PC-3 (cell line): ENCODE measurements at regions not wholly inside any gene's neighbourhood (a gene's known extent, or its start where the extent isn't known, plus 50 kb on each side); places are given as distances from the start of the nearest gene placed in this dataset.

Experiments
- ATAC-seq: fragments of 200-7000 bp; cut with Tn5 transposase; 2 replicates; pipeline ENCODE4 v1.9.1; 2020; ENCODE audit warnings: mild to moderate bottlenecking, moderate library complexity
- BruUV-seq: library from RNA; stranded (reverse); fragments of 400-500 nt; replicated peaks from 2 replicates; lab custom pipeline; 2021; lab: Mats Ljungman, UMichigan
- CTCF ChIA-PET: fragments of 300-600 bp; sonication (Branson Sonifier 250); formaldehyde crosslinking; loops from one replicate; lab custom pipeline; 2022; ENCODE audit warnings: antibody characterized with exemption; lab: Charles Lee
- POLR2A ChIA-PET: fragments of 300-600 bp; sonication (Branson Sonifier 250); formaldehyde crosslinking; loops from one replicate; lab custom pipeline; 2022; ENCODE audit warnings: antibody characterized with exemption; ENCODE audit not compliant: unreplicated experiment; lab: Charles Lee
- DNase-seq: peaks from one replicate; pipeline ENCODE4 v3.0.0-alpha.2; 2015
- H2AFZ ChIP-seq: fragments of 300-600 bp; sonication (generic); 2 replicates; pipeline ENCODE4 v1.6.0; 2016; ENCODE audit warnings: antibody characterized with exemption, low read length
- H3F3A ChIP-seq: fragments of 300-600 bp; sonication (generic); one replicate; pipeline ENCODE4 v1.6.0; 2017; ENCODE audit warnings: antibody characterized with exemption, low read length, control low read depth, mild to moderate bottlenecking; ENCODE audit not compliant: unreplicated experiment
- H3K27ac ChIP-seq: fragments of 300-600 bp; sonication (generic); 2 replicates; pipeline ENCODE4 v1.5.1; 2016; ENCODE audit warnings: mild to moderate bottlenecking, low read length
- H3K27me3 ChIP-seq: fragments of 300-600 bp; sonication (generic); 2 replicates; pipeline ENCODE4 v1.6.1; 2016; ENCODE audit warnings: low read length, mixed read lengths
- H3K36me3 ChIP-seq: fragments of 300-600 bp; sonication (generic); 2 replicates; pipeline ENCODE4 v1.6.1; 2016; ENCODE audit warnings: low read depth, mixed run types, low read length, mixed read lengths
- H3K4me1 ChIP-seq: fragments of 300-600 bp; sonication (generic); 2 replicates; pipeline ENCODE4 v1.5.1; 2016; ENCODE audit warnings: low read length; ENCODE audit not compliant: insufficient read depth
- H3K4me2 ChIP-seq: fragments of 300-600 bp; sonication (generic); 2 replicates; pipeline ENCODE4 v1.6.0; 2016; ENCODE audit warnings: low read length
- H3K4me3 ChIP-seq: fragments of 300-600 bp; sonication (generic); 2 replicates; pipeline ENCODE4 v1.5.1; 2016; ENCODE audit warnings: mild to moderate bottlenecking, low read length, mixed read lengths
- H3K79me2 ChIP-seq: fragments of 300-600 bp; sonication (generic); 2 replicates; pipeline ENCODE4 v1.6.1; 2017; ENCODE audit warnings: low read length, mixed read lengths
- H3K9ac ChIP-seq: fragments of 300-600 bp; sonication (generic); 2 replicates; pipeline ENCODE4 v1.6.0; 2016; ENCODE audit warnings: mild to moderate bottlenecking, low read length
- H3K9me2 ChIP-seq: fragments of 300-600 bp; sonication (generic); replicated peaks from 2 replicates; pipeline ENCODE4 v1.6.1; 2016; ENCODE audit warnings: mixed run types, low read length, mixed read lengths
- H3K9me3 ChIP-seq: fragments of 300-600 bp; sonication (generic); 2 replicates; pipeline ENCODE4 v1.6.1; 2016; ENCODE audit warnings: low read length, mixed read lengths
- H4K20me1 ChIP-seq: fragments of 300-600 bp; sonication (generic); 2 replicates; pipeline ENCODE4 v1.6.1; 2016; ENCODE audit warnings: low read length, mixed read lengths
- EZH2 ChIP-seq: fragments of 300-600 bp; sonication (generic); IDR thresholded peaks from one replicate; pipeline ENCODE4 v1.6.1; 2017; ENCODE audit warnings: antibody characterized with exemption, mild to moderate bottlenecking, low read length; ENCODE audit not compliant: unreplicated experiment
- EZH2phosphoT487 ChIP-seq: fragments of 300-600 bp; sonication (generic); IDR thresholded peaks from 2 replicates; pipeline ENCODE4 v1.6.1; 2018; ENCODE audit warnings: mild to moderate bottlenecking, antibody characterized with exemption, low read length, borderline replicate concordance
- intact Hi-C: fragments of 100-400 bp; cut with micrococcal nuclease; formaldehyde crosslinking; loops from 2 replicates; pipeline ENCODE4 v1.9.0; 2023
- TF ChIP-seq, protein P1 (sequence below): fragments of 300-600 bp; sonication (generic); conservative IDR thresholded peaks from 2 replicates; pipeline ENCODE4 v1.5.1; 2017; ENCODE audit warnings: antibody characterized with exemption, low read depth, mild to moderate bottlenecking, low read length

DNA sequence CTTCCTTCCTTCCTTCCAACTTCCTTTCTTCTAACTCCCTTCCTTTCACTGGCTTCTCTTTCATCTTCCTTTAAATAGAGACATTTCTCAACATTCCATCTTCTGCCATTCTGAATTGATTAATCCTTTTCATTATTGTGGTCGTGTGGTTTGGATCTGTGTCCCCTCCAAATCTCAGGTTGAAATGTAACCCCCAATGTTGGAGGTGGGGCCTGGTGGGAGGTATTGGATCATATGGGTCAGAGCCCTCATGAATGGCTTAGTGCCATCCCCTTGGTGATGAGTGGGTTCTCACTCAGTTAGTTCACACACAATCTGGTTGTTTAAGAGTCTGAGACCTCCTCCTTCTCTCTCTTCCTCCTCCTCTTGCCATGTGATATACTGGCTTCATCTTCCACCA lies 130.9 kb upstream of the SV2C start:
- ChIA-PET CTCF (no interaction called here), POLR2A (no interaction called here)
- intact Hi-C loops: no loop called here
- Histone ChIP-seq H3K27me3 (no peaks in the 10 kb centered on the region), H3K9me2 (no peaks in the 10 kb centered on the region), H3K9ac (no peak overlapping the region), H3K4me2 (no peak overlapping the region), H3K79me2 (no peaks in the 10 kb centered on the region), H3K9me3 (no peaks in the 10 kb centered on the region), H4K20me1 (no peaks in the 10 kb centered on the region), H3F3A (no peaks in the 10 kb centered on the region), H3K4me1 (no peaks in the 10 kb centered on the region), H2AFZ (no peak overlapping the region), H3K36me3 (no peaks in the 10 kb centered on the region), H3K27ac (no peak overlapping the region), H3K4me3 (no peak overlapping the region)
- DNase-seq (no peak), ATAC-seq (no peak)
- BruUV-seq: no TSS peak
- TF ChIP-seq, protein P1, sequence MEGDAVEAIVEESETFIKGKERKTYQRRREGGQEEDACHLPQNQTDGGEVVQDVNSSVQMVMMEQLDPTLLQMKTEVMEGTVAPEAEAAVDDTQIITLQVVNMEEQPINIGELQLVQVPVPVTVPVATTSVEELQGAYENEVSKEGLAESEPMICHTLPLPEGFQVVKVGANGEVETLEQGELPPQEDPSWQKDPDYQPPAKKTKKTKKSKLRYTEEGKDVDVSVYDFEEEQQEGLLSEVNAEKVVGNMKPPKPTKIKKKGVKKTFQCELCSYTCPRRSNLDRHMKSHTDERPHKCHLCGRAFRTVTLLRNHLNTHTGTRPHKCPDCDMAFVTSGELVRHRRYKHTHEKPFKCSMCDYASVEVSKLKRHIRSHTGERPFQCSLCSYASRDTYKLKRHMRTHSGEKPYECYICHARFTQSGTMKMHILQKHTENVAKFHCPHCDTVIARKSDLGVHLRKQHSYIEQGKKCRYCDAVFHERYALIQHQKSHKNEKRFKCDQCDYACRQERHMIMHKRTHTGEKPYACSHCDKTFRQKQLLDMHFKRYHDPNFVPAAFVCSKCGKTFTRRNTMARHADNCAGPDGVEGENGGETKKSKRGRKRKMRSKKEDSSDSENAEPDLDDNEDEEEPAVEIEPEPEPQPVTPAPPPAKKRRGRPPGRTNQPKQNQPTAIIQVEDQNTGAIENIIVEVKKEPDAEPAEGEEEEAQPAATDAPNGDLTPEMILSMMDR: no peak
- TF ChIP-seq EZH2: no peak
- TF ChIP-seq EZH2phosphoT487: no peak

DNA sequence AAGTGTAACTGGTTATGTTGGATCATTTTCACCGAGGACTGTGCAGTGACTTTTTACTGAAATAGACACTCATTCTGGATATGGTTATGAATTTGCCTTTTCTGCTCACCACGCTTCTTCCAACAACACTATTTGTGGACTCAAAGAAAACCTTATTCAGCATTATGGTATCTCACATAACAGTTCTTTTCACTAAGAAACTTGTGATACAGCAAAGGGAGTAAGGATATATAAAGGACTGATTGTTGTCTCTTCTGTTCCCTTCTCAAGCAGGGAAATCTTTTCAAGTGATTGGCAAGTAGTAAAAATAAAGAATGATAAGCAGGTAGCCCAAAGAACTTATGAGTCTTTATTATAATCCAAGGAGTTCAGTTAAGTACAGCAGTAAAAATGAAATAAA lies 131.5 kb upstream of the SV2C start:
- no peak for ATAC-seq
- Histone ChIP-seq H3K4me2 (no peak overlapping the region), H3K79me2 (no peaks in the 10 kb centered on the region), H3K27ac (no peak overlapping the region), H3K9me3 (no peaks in the 10 kb centered on the region), H2AFZ (no peak overlapping the region), H3K4me3 (no peak overlapping the region), H3K4me1 (no peaks in the 10 kb centered on the region), H3K9ac (no peak overlapping the region), H4K20me1 (no peaks in the 10 kb centered on the region), H3K36me3 (no peaks in the 10 kb centered on the region), H3K27me3 (no peaks in the 10 kb centered on the region), H3K9me2 (no peaks in the 10 kb centered on the region), H3F3A (no peaks in the 10 kb centered on the region)
- ChIA-PET POLR2A (no interaction called here), CTCF (no interaction called here)
- DNase-seq: no peak
- TF ChIP-seq, protein P1: no peak
- no peak for TF ChIP-seq EZH2phosphoT487
- TF ChIP-seq EZH2: no peak
- intact Hi-C loops: no loop called here
- BruUV-seq: no TSS peak

DNA sequence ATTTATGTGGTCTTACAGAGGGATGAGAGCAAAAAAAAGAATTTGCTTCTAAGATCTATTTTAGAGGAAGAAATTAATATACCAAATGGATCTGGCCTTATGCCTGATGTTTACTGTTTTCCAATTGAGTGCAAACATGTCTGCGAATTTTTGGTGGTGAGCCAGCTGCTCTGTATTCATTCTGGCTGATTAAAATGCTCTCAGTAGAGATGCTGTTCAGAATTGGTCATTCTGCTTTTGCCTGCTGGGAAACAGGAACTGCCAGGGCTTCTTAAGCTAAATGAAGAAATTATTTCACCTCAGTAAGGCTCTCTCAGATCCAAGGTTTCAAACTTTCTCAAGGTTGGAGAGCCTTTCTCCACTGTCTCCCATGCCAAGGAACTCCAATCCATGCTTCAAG lies 132.0 kb upstream of the SV2C start:
- Histone ChIP-seq H3K9me2 (no peaks in the 10 kb centered on the region), H3K27ac (no peak overlapping the region), H4K20me1 (no peaks in the 10 kb centered on the region), H3K27me3 (no peaks in the 10 kb centered on the region), H2AFZ (no peak overlapping the region), H3K4me2 (no peak overlapping the region), H3K4me3 (no peak overlapping the region), H3K36me3 (no peaks in the 10 kb centered on the region), H3F3A (no peaks in the 10 kb centered on the region), H3K4me1 (no peaks in the 10 kb centered on the region), H3K9ac (no peak overlapping the region), H3K9me3 (no peaks in the 10 kb centered on the region), H3K79me2 (no peaks in the 10 kb centered on the region)
- TF ChIP-seq, protein P1: no peak
- TF ChIP-seq EZH2phosphoT487: no peak
- no peak for TF ChIP-seq EZH2
- CTCF ChIA-PET: no interaction called here
- ATAC-seq (no peak), DNase-seq (no peak)
- POLR2A ChIA-PET: no interaction called here
- no TSS peak for BruUV-seq
- intact Hi-C loops: no loop called here
